CD4-positive, alpha-beta T cell treated with Interleukin-10 for 1 hour (primary cell): ENCODE measurements at regions not wholly inside any gene's neighbourhood (a gene's known extent, or its start where the extent isn't known, plus 50 kb on each side); places are given as distances from the start of the nearest gene placed in this dataset.
"Not testable (repeated sequence)": the region's sequence is repeated elsewhere in the genome, so short reads cannot be mapped to it uniquely, and the experiment has no call there.

Experiments
- DNase-seq: peaks from one replicate; pipeline ENCODE4 v3.0.0-alpha.2; 2020

- no peak for DNase-seq
Observed at GRCh38 chr4:13989501-13989900, 362.0 kb upstream of the BOD1L1 start.

- DNase-seq: no peak
Observed at GRCh38 chr4:13990596-13991589, 363.4 kb upstream of the BOD1L1 start.

- DNase-seq: no peak
Observed at GRCh38 chr4:13992041-13992440, 364.5 kb upstream of the BOD1L1 start.

GRCh38 chr4:13992975-13993520 lies 365.5 kb upstream of the BOD1L1 start:
- DNase-seq: no peak

GRCh38 chr4:13994016-13994415 lies 366.5 kb upstream of the BOD1L1 start:
- no peak for DNase-seq

GRCh38 chr4:13998850-13999445 lies 371.4 kb upstream of the BOD1L1 start:
- DNase-seq: no peak

- no peak for DNase-seq
Observed at GRCh38 chr4:14000091-14000814, 372.7 kb upstream of the BOD1L1 start.

GRCh38 chr4:14002331-14002730 lies 374.8 kb upstream of the BOD1L1 start:
- DNase-seq: not testable (repeated sequence)

GRCh38 chr4:14008494-14008893 lies 381.0 kb upstream of the BOD1L1 start:
- DNase-seq: no peak

GRCh38 chr4:14018191-14018853 lies 390.8 kb upstream of the BOD1L1 start:
- DNase-seq: no peak

GRCh38 chr4:14022456-14022855 lies 394.9 kb upstream of the BOD1L1 start:
- DNase-seq: no peak

GRCh38 chr4:14023036-14023435 lies 395.5 kb upstream of the BOD1L1 start:
- DNase-seq: no peak

GRCh38 chr4:14023896-14024295 lies 396.4 kb upstream of the BOD1L1 start:
- no peak for DNase-seq

- DNase-seq: no peak
Observed at GRCh38 chr4:14025111-14025510, 397.6 kb upstream of the BOD1L1 start.

- no peak for DNase-seq
Observed at GRCh38 chr4:14025891-14026290, 398.4 kb upstream of the BOD1L1 start.

- no peak for DNase-seq
Observed at GRCh38 chr4:14028862-14029261, 401.3 kb upstream of the BOD1L1 start.

GRCh38 chr4:14035076-14035475 lies 407.6 kb upstream of the BOD1L1 start:
- no peak for DNase-seq

GRCh38 chr4:14043203-14043602 lies 415.7 kb upstream of the BOD1L1 start:
- no peak for DNase-seq

GRCh38 chr4:14046642-14047041 lies 419.1 kb upstream of the BOD1L1 start:
- DNase-seq: no peak

GRCh38 chr4:14047840-14048239 lies 420.3 kb upstream of the BOD1L1 start:
- no peak for DNase-seq

GRCh38 chr4:14049946-14050345 lies 422.4 kb upstream of the BOD1L1 start:
- DNase-seq: no peak

- DNase-seq: no peak
Observed at GRCh38 chr4:14053291-14053690, 425.8 kb upstream of the BOD1L1 start.

GRCh38 chr4:14054391-14054790 lies 426.9 kb upstream of the BOD1L1 start:
- DNase-seq: no peak
